Keratinocyte (primary cell): ENCODE measurements at regions not wholly inside any gene's neighbourhood (a gene's known extent, or its start where the extent isn't known, plus 50 kb on each side); places are given as distances from the start of the nearest gene placed in this dataset.

Source experiments
- DNase-seq: peaks from one replicate; pipeline ENCODE4 v3.0.0-alpha.2; 2011; ENCODE audit warnings: low read depth, missing footprints, low spot score
- FAIRE-seq: peaks from 2 replicates; lab custom pipeline; 2011; peaks lifted over from hg19 to GRCh38; lab: Jason Lieb, UNC
- H2AFZ ChIP-seq: 2 replicates; pipeline ENCODE4 v1.6.0; 2012; ENCODE audit warnings: low read length, control low read depth, inconsistent platforms; ENCODE audit not compliant: control insufficient read depth
- H3K27ac ChIP-seq: 2 replicates; pipeline ENCODE4 v1.5.1; 2011; ENCODE audit warnings: low read length; ENCODE audit not compliant: control insufficient read depth, insufficient read depth
- H3K27me3 ChIP-seq: 3 replicates; pipeline ENCODE4 v1.6.0; 2011; ENCODE audit warnings: low read length; ENCODE audit not compliant: control insufficient read depth, insufficient read depth; ENCODE audit errors: extremely low read depth
- H3K36me3 ChIP-seq, 2 experiments: 2 replicates in 1 of 2; 3 replicates in 1 of 2; pipeline ENCODE4 v1.5.1; 2011; ENCODE audit warnings: low read length in 2 of 2, mild to moderate bottlenecking in 1 of 2; ENCODE audit not compliant: control insufficient read depth in 2 of 2, insufficient read depth in 2 of 2; ENCODE audit errors: extremely low read depth in 1 of 2
- H3K4me1 ChIP-seq: 3 replicates; pipeline ENCODE4 v1.5.1; 2011; ENCODE audit warnings: low read length; ENCODE audit not compliant: control insufficient read depth, insufficient read depth; ENCODE audit errors: extremely low read depth
- H3K4me2 ChIP-seq: 3 replicates; pipeline ENCODE4 v1.6.0; 2011; ENCODE audit warnings: low read depth, low read length; ENCODE audit not compliant: control insufficient read depth, insufficient read depth; ENCODE audit errors: extremely low read depth
- H3K4me3 ChIP-seq, 3 experiments: fragments of 200-600 bp in 1 of 3; sonication (generic) in 1 of 3; 2 replicates in 2 of 3; 3 replicates in 1 of 3; pipeline ENCODE4 v1.5.1; 2011 to 2016; ENCODE audit warnings: low read length in 3 of 3, mild to moderate bottlenecking in 3 of 3, control low read depth in 2 of 3, inconsistent platforms in 1 of 3, low read depth in 1 of 3, mixed read lengths in 1 of 3, mixed run types in 1 of 3, moderate library complexity in 1 of 3; ENCODE audit not compliant: control insufficient read depth in 2 of 3, insufficient read depth in 2 of 3; ENCODE audit errors: extremely low read depth in 1 of 3
- H3K79me2 ChIP-seq: 2 replicates; pipeline ENCODE4 v1.6.0; 2012; ENCODE audit warnings: low read length; ENCODE audit not compliant: control insufficient read depth, insufficient read depth
- H3K9ac ChIP-seq: 3 replicates; pipeline ENCODE4 v1.6.0; 2011; ENCODE audit warnings: low read length; ENCODE audit not compliant: control insufficient read depth, insufficient read depth; ENCODE audit errors: extremely low read depth
- H3K9me1 ChIP-seq: 3 replicates; pipeline ENCODE4 v1.6.0; 2011; ENCODE audit warnings: low read length; ENCODE audit not compliant: control insufficient read depth, insufficient read depth; ENCODE audit errors: extremely low read depth
- H3K9me3 ChIP-seq: 2 replicates; pipeline ENCODE4 v1.5.1; 2012; ENCODE audit warnings: low read depth, low read length; ENCODE audit not compliant: control insufficient read depth
- H4K20me1 ChIP-seq: 3 replicates; pipeline ENCODE4 v1.6.0; 2011; ENCODE audit warnings: low read length; ENCODE audit not compliant: control insufficient read depth, insufficient read depth; ENCODE audit errors: extremely low read depth
- CTCF ChIP-seq, 3 experiments: IDR thresholded peaks in 1 of 3; conservative IDR thresholded peaks in 1 of 3; optimal IDR thresholded peaks in 1 of 3; 2 replicates in 2 of 3; 3 replicates in 1 of 3; pipeline versions ENCODE3 to v1.5.1; 2011; ENCODE audit warnings: low read length in 3 of 3, mild to moderate bottlenecking in 3 of 3, moderate library complexity in 2 of 3, control low read depth in 1 of 3, inconsistent platforms in 1 of 3; ENCODE audit not compliant: insufficient read depth in 2 of 3; ENCODE audit errors: extremely low read depth in 1 of 3
- EZH2 ChIP-seq: IDR thresholded peaks from one replicate; pipeline ENCODE4 v1.6.1; 2012; ENCODE audit warnings: inconsistent platforms, mild to moderate bottlenecking, low read length, moderate library complexity
- dilution Hi-C: fragments of 300-500 bp; cut with MboI; formaldehyde crosslinking; loops from one replicate; pipeline ENCODE4 v1.7.0; 2020; ENCODE audit warnings: low sequenced_read_pairs; ENCODE audit not compliant: extremely low pct_ligation_motif_present

DNA sequence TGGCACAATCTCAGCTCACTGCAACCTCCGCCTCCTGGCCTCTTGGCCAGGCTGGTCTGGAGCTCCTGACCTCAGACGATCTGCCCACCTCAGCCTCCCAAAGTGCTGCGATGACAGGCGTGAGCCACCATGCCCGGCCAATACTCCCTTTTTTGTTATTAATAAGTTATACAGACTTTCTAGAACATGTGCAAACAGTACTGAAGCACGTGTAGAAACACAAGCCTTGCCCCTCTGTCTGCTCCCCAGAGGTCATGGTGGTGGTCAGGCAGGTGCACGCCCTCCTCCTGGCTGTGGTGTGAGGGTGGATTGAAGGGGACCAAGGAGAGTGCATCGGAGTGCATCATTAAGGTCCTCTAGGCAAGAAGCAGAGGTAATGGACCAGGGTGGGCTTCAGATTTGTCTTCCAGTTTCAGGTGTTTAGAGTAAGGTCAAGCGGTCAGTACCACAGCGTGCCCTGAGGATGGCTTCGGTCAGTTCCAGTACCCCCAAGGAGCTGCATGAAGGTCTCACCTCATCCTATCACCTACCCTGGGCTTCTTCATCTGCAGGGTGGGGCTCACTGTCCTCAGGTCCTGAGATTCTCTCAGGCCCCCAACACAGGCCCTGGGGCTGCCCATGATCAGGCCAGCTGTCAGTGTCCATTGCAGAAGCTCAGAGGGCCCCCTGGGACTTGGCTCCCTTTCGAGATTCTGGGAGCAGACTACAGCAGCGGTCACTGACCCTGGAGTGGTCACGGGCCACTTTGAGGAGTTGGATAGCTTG is 124.3 kb downstream of the GLI2 start:
- Histone ChIP-seq H3K9me3 (no peaks in the 10 kb centered on the region), H3K4me2 (no peak overlapping the region), H3K27ac (no peak overlapping the region), H2AFZ (no peak overlapping the region), H3K4me3 (no peak overlapping the region), H3K36me3 (no peaks in the 10 kb centered on the region), H3K27me3 (no peaks in the 10 kb centered on the region), H3K79me2 (no peaks in the 10 kb centered on the region), H3K9ac (no peak overlapping the region), H3K4me1 (peaks cover 13% of the 10 kb centered on the region), H3K9me1 (no peaks in the 10 kb centered on the region), H4K20me1 (no peaks in the 10 kb centered on the region)
- FAIRE-seq = no peak
- DNase-seq = no peak
- TF ChIP-seq EZH2 (no peak), CTCF (optimal IDR thresholded peaks at IDR 0.05 in 1 of 3, IDR thresholded peaks at IDR 0.05 in 1 of 3, conservative IDR thresholded peaks at IDR 0.05 in 1 of 3; ENCODE audit: extremely low read depth in 1 of 3, insufficient read depth in 2 of 3, low read length in 3 of 3) (no peak)
- dilution Hi-C loops = no loop called here

DNA sequence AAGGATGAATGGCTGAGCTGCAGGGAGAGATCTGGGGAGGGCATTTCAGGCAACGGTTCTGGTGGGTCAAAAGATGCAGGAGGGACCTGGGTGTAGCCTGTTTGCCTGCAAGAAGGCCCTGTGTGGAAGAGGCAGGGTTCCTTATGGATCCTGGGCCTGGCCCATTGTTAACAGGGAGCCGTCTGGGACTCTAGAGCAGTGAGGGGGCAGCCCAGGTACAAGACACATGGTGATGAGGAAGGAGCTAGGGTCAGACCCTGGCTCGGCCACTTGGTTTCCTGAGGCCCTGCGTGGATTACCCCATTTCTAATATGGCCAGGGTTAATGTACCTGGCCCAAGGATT is 124.9 kb downstream of the GLI2 start:
- DNase-seq (no peak), FAIRE-seq (no peak)
- Histone ChIP-seq H3K9ac (no peak overlapping the region), H3K9me1 (no peaks in the 10 kb centered on the region), H3K9me3 (no peaks in the 10 kb centered on the region), H3K36me3 (no peaks in the 10 kb centered on the region), H3K27ac (no peak overlapping the region), H4K20me1 (no peaks in the 10 kb centered on the region), H3K4me2 (no peak overlapping the region), H2AFZ (no peak overlapping the region), H3K27me3 (no peaks in the 10 kb centered on the region), H3K4me1 (peaks cover 13% of the 10 kb centered on the region), H3K79me2 (no peaks in the 10 kb centered on the region), H3K4me3 (no peak overlapping the region)
- dilution Hi-C loops = no loop called here
- TF ChIP-seq EZH2 = no peak
- TF ChIP-seq CTCF (optimal IDR thresholded peaks at IDR 0.05 in 1 of 3, IDR thresholded peaks at IDR 0.05 in 1 of 3, conservative IDR thresholded peaks at IDR 0.05 in 1 of 3; ENCODE audit: extremely low read depth in 1 of 3, insufficient read depth in 2 of 3, low read length in 3 of 3) = no peak
